Activated CD4-positive, alpha-beta memory T cell treated with anti-CD3 and anti-CD28 coated beads, Interleukin-2, amount 10 ng/mL, durations not matched to agents 7 days and 5 days (primary cell): ENCODE measurements at regions not wholly inside any gene's neighbourhood (a gene's known extent, or its start where the extent isn't known, plus 50 kb on each side); places are given as distances from the start of the nearest gene placed in this dataset.
"Not testable (repeated sequence)": the region's sequence is repeated elsewhere in the genome, so short reads cannot be mapped to it uniquely, and the experiment has no call there.

Experiments
- CTCF ChIA-PET: fragments of 350-600 bp; sonication (Branson Sonifier 250); formaldehyde crosslinking; loops from one replicate; lab custom pipeline; 2021; ENCODE audit warnings: antibody characterized with exemption, inconsistent platforms; lab: Charles Lee
- POLR2A ChIA-PET: fragments of 350-600 bp; sonication (Branson Sonifier 250); formaldehyde crosslinking; loops from one replicate; lab custom pipeline; 2021; ENCODE audit warnings: antibody characterized with exemption; lab: Charles Lee
- DNase-seq: peaks from one replicate; pipeline ENCODE4 v3.0.0-alpha.2; 2020
- H3K27ac Mint-ChIP-seq: one replicate; pipeline ENCODE4 v1.8.0; 2021; ENCODE audit warnings: mild to moderate bottlenecking, mixed read lengths
- H3K27me3 Mint-ChIP-seq: one replicate; pipeline ENCODE4 v1.8.0; 2021; ENCODE audit warnings: mixed read lengths
- H3K36me3 Mint-ChIP-seq: one replicate; pipeline ENCODE4 v1.8.0; 2021; ENCODE audit warnings: low read depth, mixed read lengths
- H3K4me1 Mint-ChIP-seq: one replicate; pipeline ENCODE4 v1.8.0; 2021; ENCODE audit warnings: mixed read lengths
- H3K4me3 Mint-ChIP-seq: one replicate; pipeline ENCODE4 v1.8.0; 2021; ENCODE audit warnings: mild to moderate bottlenecking, mixed read lengths
- H3K9me3 Mint-ChIP-seq: one replicate; pipeline ENCODE4 v1.8.0; 2021; ENCODE audit warnings: mixed read lengths

DNA sequence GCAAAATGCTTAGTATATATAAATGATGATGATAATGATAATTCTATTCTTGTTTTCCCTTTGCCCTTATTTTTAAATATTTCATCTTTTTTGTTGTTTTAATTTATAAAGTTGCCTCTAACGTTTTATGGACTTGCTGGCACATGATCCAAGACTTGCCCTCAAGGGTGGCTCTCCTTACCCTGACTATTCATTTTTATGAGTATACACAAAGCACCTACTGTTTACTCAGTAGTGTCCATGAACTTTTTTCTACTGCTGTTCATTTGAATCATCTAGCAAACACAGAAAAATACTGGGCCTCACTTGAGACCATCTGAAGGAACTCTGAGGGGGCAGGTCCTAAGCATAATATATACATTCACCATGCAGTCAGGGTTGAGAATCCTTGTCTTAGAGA, 276.2 kb downstream of the AACS start:
- no peak for DNase-seq
- Mint-ChIP-seq H3K9me3 (no peaks in the 10 kb centered on the region), H3K27me3 (peaks cover 16% of the 10 kb centered on the region), H3K4me1 (no peaks in the 10 kb centered on the region), H3K36me3 (no peaks in the 10 kb centered on the region), H3K27ac (no peak overlapping the region), H3K4me3 (no peak overlapping the region)
- CTCF ChIA-PET = no interaction called here
- POLR2A ChIA-PET = no interaction called here

DNA sequence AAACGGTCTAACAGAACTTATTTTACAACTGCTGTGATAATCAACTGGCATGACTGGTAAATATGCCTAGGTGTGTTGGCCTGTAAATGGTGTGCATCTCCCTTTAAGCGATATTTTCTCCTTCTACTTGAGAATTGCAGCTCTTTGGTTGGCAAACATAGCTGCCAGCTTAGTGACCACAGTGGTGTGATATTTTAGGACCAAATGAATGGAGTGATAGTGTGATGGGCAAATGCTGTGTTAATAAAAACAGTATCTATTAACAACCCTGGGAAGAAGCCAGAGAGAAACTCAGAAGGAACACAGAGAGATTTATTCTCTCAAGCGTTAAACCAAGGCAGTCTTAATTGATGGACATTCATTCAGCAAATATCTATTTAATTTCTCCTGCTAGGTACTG, 278.4 kb downstream of the AACS start:
- H3K4me3 Mint-ChIP-seq = no peak overlapping the region

DNA sequence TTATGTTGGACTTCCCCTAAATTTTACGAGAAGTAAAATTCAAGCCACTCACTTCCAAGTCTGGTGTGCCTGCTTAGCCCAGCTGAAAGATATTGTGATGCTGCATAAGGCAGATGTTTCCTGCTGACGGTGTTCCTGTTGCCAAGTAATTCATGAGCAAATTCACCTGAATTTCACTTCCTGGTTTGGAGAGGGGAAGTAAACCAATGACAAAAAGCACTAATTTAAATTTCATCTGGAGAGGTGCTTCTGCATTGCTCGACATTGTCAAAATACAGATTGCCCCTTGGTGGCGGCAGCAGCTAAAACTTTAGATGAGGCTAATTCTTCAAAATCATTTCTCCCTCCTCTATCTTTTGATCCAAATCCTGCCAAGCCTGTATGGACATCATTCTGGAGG, 281.1 kb downstream of the AACS start:
- Mint-ChIP-seq H3K9me3 (no peaks in the 10 kb centered on the region), H3K4me3 (no peak overlapping the region), H3K36me3 (no peaks in the 10 kb centered on the region), H3K4me1 (no peaks in the 10 kb centered on the region), H3K27me3 (peaks cover 20% of the 10 kb centered on the region), H3K27ac (no peak overlapping the region)
- DNase-seq = no peak
- ChIA-PET CTCF (no interaction called here), POLR2A (no interaction called here)

More for the DNA sequence above, 278.4 kb downstream of the AACS start:
- CTCF ChIA-PET = interaction anchor here (1.7 kb wide), 1 partner anchor 13 kb away, joined by 5 read pairs; no protein-coding TSS in a partner anchor
- H3K36me3 Mint-ChIP-seq = no peaks in the 10 kb centered on the region
- DNase-seq = no peak
- no peaks in the 10 kb centered on the region for H3K4me1 Mint-ChIP-seq
- no peak overlapping the region for H3K27ac Mint-ChIP-seq
- H3K9me3 Mint-ChIP-seq = no peaks in the 10 kb centered on the region
- peaks cover 20% of the 10 kb centered on the region for H3K27me3 Mint-ChIP-seq
- POLR2A ChIA-PET = no interaction called here

DNA sequence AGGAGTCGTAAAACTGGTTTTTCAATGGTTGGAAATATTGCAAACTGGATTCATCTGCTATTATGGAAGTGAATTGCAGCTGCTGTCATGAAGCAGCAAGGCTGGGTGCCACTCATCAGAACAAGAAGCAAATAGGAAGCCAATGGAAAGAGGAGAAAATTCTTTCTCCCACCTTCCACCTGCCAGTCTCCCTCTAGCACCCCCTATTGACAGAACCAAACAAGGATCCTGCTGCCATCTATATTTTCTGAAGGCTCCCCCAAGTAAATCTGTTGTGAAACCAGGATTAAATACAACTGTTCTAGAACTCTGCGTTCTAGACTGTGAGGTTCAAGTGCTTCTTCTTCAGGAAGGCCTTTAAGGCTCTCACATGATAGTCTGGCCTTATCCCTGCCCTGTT, 286.6 kb downstream of the AACS start:
- H3K27ac Mint-ChIP-seq = no peak overlapping the region
- H3K4me1 Mint-ChIP-seq = no peaks in the 10 kb centered on the region
- no peaks in the 10 kb centered on the region for H3K9me3 Mint-ChIP-seq
- no peaks in the 10 kb centered on the region for H3K36me3 Mint-ChIP-seq
- CTCF ChIA-PET = no interaction called here
- H3K4me3 Mint-ChIP-seq = no peak overlapping the region
- H3K27me3 Mint-ChIP-seq = peaks cover 2% of the 10 kb centered on the region
- no peak for DNase-seq
- POLR2A ChIA-PET = no interaction called here

DNA sequence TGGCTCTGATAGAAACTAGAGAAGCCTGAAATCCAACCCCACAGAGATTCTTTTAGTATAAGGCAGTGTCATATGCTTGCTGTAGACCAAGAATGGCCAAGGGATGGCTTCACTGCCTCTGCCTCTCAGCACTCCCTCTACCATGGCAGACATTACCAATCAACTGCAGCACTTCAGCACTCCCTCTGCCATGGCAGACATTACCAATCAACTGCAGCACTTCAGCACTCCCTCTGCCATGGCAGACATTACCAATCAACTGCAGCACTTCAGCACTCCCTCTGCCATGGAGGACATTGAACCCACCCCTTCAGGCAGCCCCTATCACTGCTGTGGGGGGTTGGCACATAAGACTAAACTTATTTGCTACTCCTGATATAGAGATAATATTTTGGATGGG, 287.8 kb downstream of the AACS start:
- CTCF ChIA-PET = not testable (repeated sequence)

DNA sequence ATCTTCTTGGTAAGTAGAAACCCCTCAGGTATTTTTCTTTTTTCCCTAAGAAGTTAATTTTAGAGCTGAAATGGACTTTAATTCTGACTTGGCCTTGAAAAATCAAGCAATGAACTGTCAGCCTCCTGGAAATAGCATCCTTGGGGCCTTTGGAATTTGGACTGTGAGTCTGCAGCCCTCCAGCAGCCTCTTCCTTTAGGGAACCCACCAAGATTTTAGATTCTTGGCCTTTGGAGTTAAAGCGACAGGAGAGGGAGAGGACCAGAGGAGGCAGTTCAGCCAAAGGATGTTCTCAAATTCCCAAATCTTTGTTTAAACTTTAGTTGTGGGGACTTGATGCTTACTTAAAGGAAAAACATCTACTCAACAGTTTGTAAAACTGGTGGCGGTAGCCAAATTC, 288.6 kb downstream of the AACS start:
- Mint-ChIP-seq H3K4me1 (no peaks in the 10 kb centered on the region), H3K27ac (no peak overlapping the region), H3K4me3 (no peak overlapping the region), H3K27me3 (no peaks in the 10 kb centered on the region), H3K36me3 (no peaks in the 10 kb centered on the region), H3K9me3 (no peaks in the 10 kb centered on the region)
- ChIA-PET POLR2A (no interaction called here), CTCF (no interaction called here)
- DNase-seq = no peak

More for the DNA sequence above, 287.8 kb downstream of the AACS start:
- DNase-seq, H3K9me3 Mint-ChIP-seq, H3K36me3 Mint-ChIP-seq, H3K4me3 Mint-ChIP-seq, H3K27me3 Mint-ChIP-seq, H3K27ac Mint-ChIP-seq, POLR2A ChIA-PET, H3K4me1 Mint-ChIP-seq: not testable (repeated sequence)

DNA sequence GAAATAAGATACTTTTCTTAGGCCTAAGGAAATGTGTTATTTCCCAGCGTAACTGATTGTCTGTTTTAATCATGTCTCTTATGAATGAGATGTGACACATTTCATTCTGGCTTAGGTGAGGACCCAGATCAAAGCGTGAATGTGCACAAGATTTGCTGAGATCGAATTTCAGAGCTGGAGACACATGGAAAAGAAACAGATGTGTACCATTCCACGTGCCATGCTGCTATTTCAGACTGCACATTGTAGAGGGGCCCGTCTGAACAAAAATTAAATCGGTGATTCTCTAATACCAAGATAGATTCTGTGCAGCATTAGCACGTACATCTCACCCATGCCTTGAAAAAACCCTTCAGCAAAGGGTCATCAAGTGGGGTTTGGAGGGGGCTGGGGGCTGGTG, 290.4 kb downstream of the AACS start:
- POLR2A ChIA-PET = no interaction called here
- Mint-ChIP-seq H3K4me3 (no peak overlapping the region), H3K27me3 (no peaks in the 10 kb centered on the region), H3K9me3 (no peaks in the 10 kb centered on the region), H3K4me1 (no peaks in the 10 kb centered on the region), H3K36me3 (no peaks in the 10 kb centered on the region), H3K27ac (no peak overlapping the region)
- DNase-seq = no peak
- CTCF ChIA-PET = no interaction called here

DNA sequence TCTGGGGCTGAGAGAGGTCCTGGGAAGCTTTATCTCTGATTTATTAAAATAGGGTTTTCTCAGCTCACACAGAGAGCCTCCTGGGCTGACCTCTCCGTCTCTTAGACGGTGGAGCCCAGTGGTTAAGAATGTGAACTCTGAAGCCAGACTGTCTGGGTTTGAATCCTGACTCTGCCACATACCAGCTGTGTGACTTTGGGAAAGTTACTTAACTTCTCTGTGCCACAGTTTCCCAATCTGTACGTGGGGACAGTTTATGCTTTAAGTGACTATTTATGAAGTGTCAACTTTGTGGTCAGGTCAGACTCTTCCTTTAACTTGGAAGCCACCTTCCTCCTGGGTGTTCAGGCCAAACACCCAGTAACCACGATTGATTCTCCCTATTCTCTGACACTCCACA, 290.9 kb downstream of the AACS start:
- H3K27me3 Mint-ChIP-seq = no peaks in the 10 kb centered on the region
- no peak overlapping the region for H3K27ac Mint-ChIP-seq
- no peaks in the 10 kb centered on the region for H3K36me3 Mint-ChIP-seq
- no peaks in the 10 kb centered on the region for H3K9me3 Mint-ChIP-seq
- DNase-seq = no peak
- no peak overlapping the region for H3K4me3 Mint-ChIP-seq
- ChIA-PET CTCF (no interaction called here), POLR2A (no interaction called here)
- H3K4me1 Mint-ChIP-seq = no peaks in the 10 kb centered on the region

DNA sequence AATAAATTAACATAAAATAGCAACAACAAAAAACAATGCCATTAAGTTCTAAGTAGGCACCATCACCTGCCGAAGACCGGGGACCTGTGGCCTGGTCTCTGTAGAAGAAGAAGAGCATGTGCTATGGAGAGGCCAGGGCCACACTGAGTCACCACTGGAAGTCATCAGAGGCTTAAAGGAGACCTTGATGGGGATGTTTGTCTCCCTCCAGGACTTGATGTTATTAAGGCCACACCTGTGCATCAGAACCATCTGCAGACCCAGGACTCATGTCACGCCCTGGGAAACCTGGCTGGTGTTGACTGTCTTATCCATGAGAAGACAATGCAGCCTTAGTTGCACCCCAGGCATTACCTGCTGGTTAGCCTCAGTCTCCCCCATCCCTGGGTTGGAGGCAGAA, 292.3 kb downstream of the AACS start:
- H3K4me1 Mint-ChIP-seq = no peaks in the 10 kb centered on the region
- no peaks in the 10 kb centered on the region for H3K9me3 Mint-ChIP-seq
- H3K27ac Mint-ChIP-seq = no peak overlapping the region
- no peaks in the 10 kb centered on the region for H3K27me3 Mint-ChIP-seq
- ChIA-PET POLR2A (no interaction called here), CTCF (no interaction called here)
- DNase-seq = no peak
- no peaks in the 10 kb centered on the region for H3K36me3 Mint-ChIP-seq
- no peak overlapping the region for H3K4me3 Mint-ChIP-seq

DNA sequence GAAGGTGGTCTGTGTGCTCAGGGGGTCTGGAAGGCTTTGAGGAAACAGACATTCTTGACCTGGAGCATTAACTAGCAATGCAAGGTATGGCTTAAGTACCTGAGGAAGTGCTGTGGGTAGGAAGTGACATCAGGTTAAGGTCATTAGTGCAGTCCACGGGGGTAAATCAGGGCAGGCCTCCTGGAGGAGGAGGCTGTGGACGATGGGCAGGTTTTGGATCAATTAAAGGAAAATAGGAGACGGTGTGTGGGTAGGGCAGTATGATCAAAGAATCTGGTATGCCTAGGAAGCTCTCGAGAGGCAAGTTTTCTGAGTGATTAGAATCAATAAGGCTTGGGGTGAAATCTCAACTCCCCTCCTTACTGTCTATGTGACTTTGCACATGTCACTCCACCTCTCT, 295.3 kb downstream of the AACS start:
- CTCF ChIA-PET = no interaction called here
- H3K27ac Mint-ChIP-seq = no peak overlapping the region

DNA sequence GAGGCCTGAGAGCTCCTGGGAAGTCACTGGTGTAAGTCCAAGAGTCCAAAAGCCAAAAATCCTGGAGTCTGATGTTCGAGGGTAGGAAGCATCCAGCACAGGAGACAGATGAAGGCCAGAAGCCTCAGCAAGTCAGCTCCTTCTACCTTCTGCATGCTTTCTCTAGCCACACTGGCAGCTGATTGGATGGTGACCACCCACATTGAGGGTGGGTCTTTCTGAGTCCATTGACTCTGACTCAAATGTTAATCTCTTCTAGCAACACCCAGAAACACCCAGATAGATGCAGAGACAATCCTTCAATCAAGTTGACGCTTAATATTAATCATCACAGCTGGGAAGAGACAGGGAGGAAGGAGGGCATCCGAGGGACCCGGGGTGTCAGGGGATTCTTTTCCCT, 305.8 kb downstream of the AACS start:
- Mint-ChIP-seq H3K27me3 (peaks cover 1% of the 10 kb centered on the region), H3K4me1 (no peaks in the 10 kb centered on the region), H3K27ac (no peak overlapping the region), H3K4me3 (no peak overlapping the region), H3K36me3 (no peaks in the 10 kb centered on the region), H3K9me3 (no peaks in the 10 kb centered on the region)
- no peak for DNase-seq
- CTCF ChIA-PET = no interaction called here
- POLR2A ChIA-PET = no interaction called here

More for the DNA sequence above, 295.3 kb downstream of the AACS start:
- no peaks in the 10 kb centered on the region for H3K4me1 Mint-ChIP-seq
- H3K36me3 Mint-ChIP-seq = no peaks in the 10 kb centered on the region
- POLR2A ChIA-PET = no interaction called here
- H3K9me3 Mint-ChIP-seq = no peaks in the 10 kb centered on the region
- no peaks in the 10 kb centered on the region for H3K27me3 Mint-ChIP-seq
- H3K4me3 Mint-ChIP-seq = no peak overlapping the region
- no peak for DNase-seq

DNA sequence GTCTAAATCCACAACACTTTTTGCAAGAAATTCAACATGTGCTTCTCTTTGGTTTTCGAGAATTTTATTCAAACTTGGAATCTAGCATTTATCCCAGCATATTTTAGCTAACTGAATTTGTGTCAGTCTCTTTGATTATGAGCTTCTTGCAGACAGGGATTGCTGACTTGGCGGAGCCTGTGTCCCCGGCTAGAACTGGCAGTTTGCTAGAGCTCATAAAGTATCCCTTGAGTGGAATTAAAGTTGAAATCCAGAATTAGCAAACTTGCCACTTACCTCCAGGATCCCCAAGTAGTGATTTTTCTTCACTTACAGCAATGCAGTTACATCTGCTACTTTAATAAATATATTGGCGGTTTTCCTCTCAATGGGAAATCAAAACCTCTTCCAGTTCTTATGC, 306.9 kb downstream of the AACS start:
- no peaks in the 10 kb centered on the region for H3K4me1 Mint-ChIP-seq
- no peaks in the 10 kb centered on the region for H3K27me3 Mint-ChIP-seq
- no peak for DNase-seq
- H3K27ac Mint-ChIP-seq = no peak overlapping the region
- POLR2A ChIA-PET = no interaction called here
- H3K4me3 Mint-ChIP-seq = no peak overlapping the region
- H3K36me3 Mint-ChIP-seq = no peaks in the 10 kb centered on the region
- CTCF ChIA-PET = no interaction called here
- no peaks in the 10 kb centered on the region for H3K9me3 Mint-ChIP-seq

DNA sequence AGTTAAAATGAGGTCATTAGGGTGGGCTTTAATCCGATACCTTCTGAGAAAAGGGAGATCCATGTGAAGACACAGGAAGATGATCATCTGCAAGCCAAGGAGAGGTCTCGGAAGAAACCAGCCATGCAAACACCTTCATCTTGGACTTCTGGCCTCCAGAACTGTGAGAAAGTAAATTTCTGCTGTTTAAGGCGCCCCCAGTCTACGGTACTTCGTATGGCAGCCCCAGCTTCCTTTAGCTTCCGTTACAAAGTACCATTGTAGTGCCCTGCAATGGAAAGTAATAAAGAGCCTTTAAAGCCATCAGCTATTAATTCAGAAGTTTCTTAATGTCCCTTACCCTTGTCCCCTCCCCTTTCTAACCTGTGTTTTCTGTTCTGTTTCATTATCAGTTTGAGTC, 308.1 kb downstream of the AACS start:
- no peaks in the 10 kb centered on the region for H3K4me1 Mint-ChIP-seq
- ChIA-PET CTCF (no interaction called here), POLR2A (no interaction called here)
- DNase-seq = no peak
- H3K27ac Mint-ChIP-seq = no peak overlapping the region
- no peaks in the 10 kb centered on the region for H3K9me3 Mint-ChIP-seq
- no peaks in the 10 kb centered on the region for H3K36me3 Mint-ChIP-seq
- H3K4me3 Mint-ChIP-seq = no peak overlapping the region
- H3K27me3 Mint-ChIP-seq = no peaks in the 10 kb centered on the region

DNA sequence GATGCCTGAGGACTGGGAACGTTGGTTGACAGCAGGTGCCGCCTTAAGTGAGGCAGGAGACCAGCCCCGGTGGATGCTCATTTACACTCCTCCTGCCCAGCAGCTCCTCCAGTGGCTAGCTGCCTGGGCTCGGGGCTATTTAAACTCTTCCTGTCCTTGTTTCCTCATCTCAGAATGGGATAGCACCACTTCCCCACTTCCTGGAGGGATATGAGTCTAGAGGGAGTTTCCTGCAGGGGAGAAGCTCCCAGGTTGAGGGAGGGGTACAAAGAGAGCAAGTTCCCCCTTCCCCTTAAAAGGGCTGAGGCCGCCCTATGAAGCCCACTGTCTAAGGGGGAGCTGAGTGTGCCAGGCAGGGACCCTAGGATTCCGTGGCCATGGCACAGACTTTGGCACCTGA, 311.2 kb downstream of the AACS start:
- ChIA-PET POLR2A (no interaction called here), CTCF (no interaction called here)
- Mint-ChIP-seq H3K27ac (no peak overlapping the region), H3K4me1 (no peaks in the 10 kb centered on the region), H3K4me3 (no peak overlapping the region), H3K9me3 (no peaks in the 10 kb centered on the region), H3K36me3 (no peaks in the 10 kb centered on the region), H3K27me3 (no peaks in the 10 kb centered on the region)
- DNase-seq = no peak

DNA sequence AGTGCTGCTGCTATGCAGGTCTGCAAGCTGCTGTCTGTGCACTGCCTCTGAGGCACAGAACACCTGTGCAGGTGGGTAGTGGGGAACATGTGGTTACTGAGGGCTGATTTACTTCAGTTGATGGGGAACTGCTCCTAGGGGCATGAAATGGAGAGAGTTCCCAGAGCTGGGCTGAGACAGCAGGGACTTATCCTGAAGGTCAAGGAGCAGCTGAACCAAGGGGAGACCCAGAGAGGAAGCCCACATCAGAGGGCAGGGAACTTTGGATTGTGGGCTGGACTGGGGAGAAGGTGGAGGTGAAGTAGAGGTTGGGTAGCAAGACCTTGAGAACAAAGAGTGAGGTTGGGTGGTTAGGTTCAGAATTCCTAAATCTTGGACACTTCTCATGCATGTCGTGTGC, 311.9 kb downstream of the AACS start:
- Mint-ChIP-seq H3K4me3 (no peak overlapping the region), H3K27me3 (no peaks in the 10 kb centered on the region), H3K36me3 (no peaks in the 10 kb centered on the region), H3K4me1 (no peaks in the 10 kb centered on the region), H3K27ac (no peak overlapping the region), H3K9me3 (no peaks in the 10 kb centered on the region)
- ChIA-PET POLR2A (no interaction called here), CTCF (no interaction called here)
- DNase-seq = no peak
